ENCODE measurements at regions not wholly inside any gene's neighbourhood (a gene's known extent, or its start where the extent isn't known, plus 50 kb on each side); places are given as distances from the start of the nearest gene placed in this dataset.
A peak's percentile ranks its signal among the peaks of the same experiment; 100 is the strongest.

DNA sequence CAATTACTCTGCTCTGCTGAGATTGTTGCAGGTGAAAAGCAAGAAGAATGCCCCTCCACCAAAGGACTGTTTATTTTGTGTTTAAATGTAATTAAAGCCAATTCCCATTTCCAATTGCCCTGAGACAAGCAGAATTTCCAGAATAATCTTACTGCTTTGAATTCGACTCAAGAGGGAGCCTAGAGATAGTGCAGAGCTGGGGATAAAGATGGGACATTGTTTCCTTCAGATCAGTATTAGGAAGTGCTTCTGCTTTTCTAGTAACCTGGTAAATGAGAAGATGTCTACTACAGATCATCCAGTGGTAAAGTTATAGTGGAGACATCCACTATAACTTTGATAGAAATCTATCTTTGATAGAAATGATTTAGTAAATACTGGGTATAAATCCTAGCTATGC is 326.9 kb downstream of the UBE3D start:
- TF ChIP-seq YY1 (IDR thresholded peaks at IDR 0.05; ENCODE audit: extremely low read depth, insufficient replicate concordance, low read depth, low read length), result no peak
- TF ChIP-seq, protein P1, sequence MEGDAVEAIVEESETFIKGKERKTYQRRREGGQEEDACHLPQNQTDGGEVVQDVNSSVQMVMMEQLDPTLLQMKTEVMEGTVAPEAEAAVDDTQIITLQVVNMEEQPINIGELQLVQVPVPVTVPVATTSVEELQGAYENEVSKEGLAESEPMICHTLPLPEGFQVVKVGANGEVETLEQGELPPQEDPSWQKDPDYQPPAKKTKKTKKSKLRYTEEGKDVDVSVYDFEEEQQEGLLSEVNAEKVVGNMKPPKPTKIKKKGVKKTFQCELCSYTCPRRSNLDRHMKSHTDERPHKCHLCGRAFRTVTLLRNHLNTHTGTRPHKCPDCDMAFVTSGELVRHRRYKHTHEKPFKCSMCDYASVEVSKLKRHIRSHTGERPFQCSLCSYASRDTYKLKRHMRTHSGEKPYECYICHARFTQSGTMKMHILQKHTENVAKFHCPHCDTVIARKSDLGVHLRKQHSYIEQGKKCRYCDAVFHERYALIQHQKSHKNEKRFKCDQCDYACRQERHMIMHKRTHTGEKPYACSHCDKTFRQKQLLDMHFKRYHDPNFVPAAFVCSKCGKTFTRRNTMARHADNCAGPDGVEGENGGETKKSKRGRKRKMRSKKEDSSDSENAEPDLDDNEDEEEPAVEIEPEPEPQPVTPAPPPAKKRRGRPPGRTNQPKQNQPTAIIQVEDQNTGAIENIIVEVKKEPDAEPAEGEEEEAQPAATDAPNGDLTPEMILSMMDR (IDR thresholded peaks at IDR 0.05 in 2 of 3, conservative IDR thresholded peaks at IDR 0.05 in 1 of 3; ENCODE audit: borderline replicate concordance in 1 of 3, insufficient read depth in 1 of 3, low read depth in 2 of 3, low read length in 2 of 3), result no peak
- no peak for TF ChIP-seq EGR1 (IDR thresholded peaks at IDR 0.05; ENCODE audit: low read depth)
- no peak for TF ChIP-seq POLR2AphosphoS5 (IDR thresholded peaks at IDR 0.05; ENCODE audit: low read depth, low read length)
- TF ChIP-seq, protein P2, sequence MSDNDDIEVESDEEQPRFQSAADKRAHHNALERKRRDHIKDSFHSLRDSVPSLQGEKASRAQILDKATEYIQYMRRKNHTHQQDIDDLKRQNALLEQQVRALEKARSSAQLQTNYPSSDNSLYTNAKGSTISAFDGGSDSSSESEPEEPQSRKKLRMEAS (IDR thresholded peaks at IDR 0.05), result no peak
- no peak for TF ChIP-seq POLR2A (IDR thresholded peaks at IDR 0.05; ENCODE audit: borderline replicate concordance, extremely low read depth, insufficient read depth, insufficient read length)
- no peak for TF ChIP-seq EZH2 (IDR thresholded peaks at IDR 0.05)
- no peak for TF ChIP-seq SP1 (IDR thresholded peaks at IDR 0.05; ENCODE audit: low read depth)
- TF ChIP-seq, protein P3, sequence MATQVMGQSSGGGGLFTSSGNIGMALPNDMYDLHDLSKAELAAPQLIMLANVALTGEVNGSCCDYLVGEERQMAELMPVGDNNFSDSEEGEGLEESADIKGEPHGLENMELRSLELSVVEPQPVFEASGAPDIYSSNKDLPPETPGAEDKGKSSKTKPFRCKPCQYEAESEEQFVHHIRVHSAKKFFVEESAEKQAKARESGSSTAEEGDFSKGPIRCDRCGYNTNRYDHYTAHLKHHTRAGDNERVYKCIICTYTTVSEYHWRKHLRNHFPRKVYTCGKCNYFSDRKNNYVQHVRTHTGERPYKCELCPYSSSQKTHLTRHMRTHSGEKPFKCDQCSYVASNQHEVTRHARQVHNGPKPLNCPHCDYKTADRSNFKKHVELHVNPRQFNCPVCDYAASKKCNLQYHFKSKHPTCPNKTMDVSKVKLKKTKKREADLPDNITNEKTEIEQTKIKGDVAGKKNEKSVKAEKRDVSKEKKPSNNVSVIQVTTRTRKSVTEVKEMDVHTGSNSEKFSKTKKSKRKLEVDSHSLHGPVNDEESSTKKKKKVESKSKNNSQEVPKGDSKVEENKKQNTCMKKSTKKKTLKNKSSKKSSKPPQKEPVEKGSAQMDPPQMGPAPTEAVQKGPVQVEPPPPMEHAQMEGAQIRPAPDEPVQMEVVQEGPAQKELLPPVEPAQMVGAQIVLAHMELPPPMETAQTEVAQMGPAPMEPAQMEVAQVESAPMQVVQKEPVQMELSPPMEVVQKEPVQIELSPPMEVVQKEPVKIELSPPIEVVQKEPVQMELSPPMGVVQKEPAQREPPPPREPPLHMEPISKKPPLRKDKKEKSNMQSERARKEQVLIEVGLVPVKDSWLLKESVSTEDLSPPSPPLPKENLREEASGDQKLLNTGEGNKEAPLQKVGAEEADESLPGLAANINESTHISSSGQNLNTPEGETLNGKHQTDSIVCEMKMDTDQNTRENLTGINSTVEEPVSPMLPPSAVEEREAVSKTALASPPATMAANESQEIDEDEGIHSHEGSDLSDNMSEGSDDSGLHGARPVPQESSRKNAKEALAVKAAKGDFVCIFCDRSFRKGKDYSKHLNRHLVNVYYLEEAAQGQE (IDR thresholded peaks at IDR 0.05; ENCODE audit: low read depth), result no peak
- TF ChIP-seq TCF7L2 (IDR thresholded peaks at IDR 0.05; ENCODE audit: borderline replicate concordance, extremely low read depth, insufficient read depth, insufficient read length), result no peak
- no peak for TF ChIP-seq ZNF274 (IDR thresholded peaks at IDR 0.05; ENCODE audit: low read depth, low read length)
- TF ChIP-seq RAD21 (IDR thresholded peaks at IDR 0.05; ENCODE audit: low read depth), result peak; percentile 29; the same call in 1 of the 2 replicates
- TF ChIP-seq EZH2phosphoT487 (IDR thresholded peaks at IDR 0.05; ENCODE audit: borderline replicate concordance), result no peak
- no peak for TF ChIP-seq CEBPB (IDR thresholded peaks at IDR 0.05; ENCODE audit: low read depth)
